SK-N-SH (cell line): ENCODE measurements at regions not wholly inside any gene's neighbourhood (a gene's known extent, or its start where the extent isn't known, plus 50 kb on each side); places are given as distances from the start of the nearest gene placed in this dataset.

Experiments used
- EP300 ChIP-seq, 2 experiments: IDR thresholded peaks; 2 replicates each; pipeline versions ENCODE4 v1.4.0 to v1.6.1; 2012; ENCODE audit warnings: borderline replicate concordance in 1 of 2, low read depth in 1 of 2, low read length in 1 of 2
- EZH2phosphoT487 ChIP-seq: fragments of 200-600 bp; sonication (generic); IDR thresholded peaks from 2 replicates; pipeline ENCODE4 v1.6.1; 2017; ENCODE audit warnings: low read depth, mixed run types, mild to moderate bottlenecking, antibody characterized with exemption, moderate library complexity, borderline replicate concordance
- JUND ChIP-seq: IDR thresholded peaks from 2 replicates; pipeline ENCODE4 v1.4.0; 2012
- MXI1 ChIP-seq: IDR thresholded peaks from 2 replicates; pipeline ENCODE4 v1.6.1; 2012; ENCODE audit warnings: mild to moderate bottlenecking, low read depth, low read length, improper control_type of control experiment
- POLR2AphosphoS5 ChIP-seq: IDR thresholded peaks from 2 replicates; pipeline ENCODE4 v1.6.1; 2012; ENCODE audit warnings: low read depth, low read length
- RXRA ChIP-seq: IDR thresholded peaks from 2 replicates; pipeline ENCODE4 v1.4.0; 2012; ENCODE audit warnings: low read depth, mild to moderate bottlenecking, borderline replicate concordance
- SMC3 ChIP-seq: IDR thresholded peaks from 2 replicates; pipeline ENCODE4 v1.6.1; 2012; ENCODE audit warnings: low read depth, low read length, improper control_type of control experiment
- TAF1 ChIP-seq: IDR thresholded peaks from 2 replicates; pipeline ENCODE4 v1.6.1; 2012; ENCODE audit warnings: low read depth, mild to moderate bottlenecking, low read length, moderate library complexity, borderline replicate concordance
- YY1 ChIP-seq: IDR thresholded peaks from 2 replicates; pipeline ENCODE4 v1.4.0; 2012; ENCODE audit warnings: low read depth, mild to moderate bottlenecking
- TF ChIP-seq, protein P1 (sequence below): fragments of 200-600 bp; sonication (generic); IDR thresholded peaks from 2 replicates; pipeline ENCODE4 v1.6.1; 2017; ENCODE audit warnings: antibody characterized with exemption, mild to moderate bottlenecking, moderate library complexity
- TF ChIP-seq, protein P2 (sequence below): fragments of 150-350 bp; IDR thresholded peaks from 2 replicates; pipeline ENCODE4 v1.6.1; 2016; ENCODE audit warnings: mild to moderate bottlenecking, low read depth, low read length
- TF ChIP-seq, protein P3 (sequence below): IDR thresholded peaks from 2 replicates; pipeline ENCODE4 v1.6.1; 2012; ENCODE audit warnings: mild to moderate bottlenecking, low read depth, low read length, moderate library complexity
- TF ChIP-seq, protein P4 (sequence below): IDR thresholded peaks from 2 replicates; pipeline ENCODE4; 2012

DNA sequence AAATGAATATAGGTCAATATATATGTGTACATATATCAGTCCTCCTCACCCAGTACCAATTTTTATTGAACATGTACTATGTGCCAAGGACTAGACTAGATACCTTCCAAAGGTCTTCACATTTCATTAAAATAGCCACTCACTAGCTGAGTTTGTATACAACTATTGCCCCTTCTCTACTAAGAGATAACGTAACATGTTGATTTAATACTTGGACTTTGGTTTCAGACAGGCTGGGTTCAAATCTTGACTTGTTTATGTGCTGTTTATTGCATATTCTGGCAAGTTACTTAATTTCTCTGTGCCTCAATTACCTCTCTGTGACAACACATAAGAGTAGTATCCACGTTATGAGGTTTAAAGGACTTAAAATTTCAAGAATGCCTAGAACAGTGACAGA, 184.5 kb downstream of the MTX2 start:
- TF ChIP-seq YY1 (no peak), MXI1 (no peak), RXRA (no peak), SMC3 (no peak), POLR2AphosphoS5 (no peak), JUND (no peak), TAF1 (no peak), EP300 (IDR thresholded peaks at IDR 0.05; ENCODE audit: borderline replicate concordance in 1 of 2, low read depth in 1 of 2, low read length in 1 of 2) (no peak), EZH2phosphoT487 (no peak)
- TF ChIP-seq, protein P1, sequence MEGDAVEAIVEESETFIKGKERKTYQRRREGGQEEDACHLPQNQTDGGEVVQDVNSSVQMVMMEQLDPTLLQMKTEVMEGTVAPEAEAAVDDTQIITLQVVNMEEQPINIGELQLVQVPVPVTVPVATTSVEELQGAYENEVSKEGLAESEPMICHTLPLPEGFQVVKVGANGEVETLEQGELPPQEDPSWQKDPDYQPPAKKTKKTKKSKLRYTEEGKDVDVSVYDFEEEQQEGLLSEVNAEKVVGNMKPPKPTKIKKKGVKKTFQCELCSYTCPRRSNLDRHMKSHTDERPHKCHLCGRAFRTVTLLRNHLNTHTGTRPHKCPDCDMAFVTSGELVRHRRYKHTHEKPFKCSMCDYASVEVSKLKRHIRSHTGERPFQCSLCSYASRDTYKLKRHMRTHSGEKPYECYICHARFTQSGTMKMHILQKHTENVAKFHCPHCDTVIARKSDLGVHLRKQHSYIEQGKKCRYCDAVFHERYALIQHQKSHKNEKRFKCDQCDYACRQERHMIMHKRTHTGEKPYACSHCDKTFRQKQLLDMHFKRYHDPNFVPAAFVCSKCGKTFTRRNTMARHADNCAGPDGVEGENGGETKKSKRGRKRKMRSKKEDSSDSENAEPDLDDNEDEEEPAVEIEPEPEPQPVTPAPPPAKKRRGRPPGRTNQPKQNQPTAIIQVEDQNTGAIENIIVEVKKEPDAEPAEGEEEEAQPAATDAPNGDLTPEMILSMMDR, result no peak
- TF ChIP-seq, protein P2, sequence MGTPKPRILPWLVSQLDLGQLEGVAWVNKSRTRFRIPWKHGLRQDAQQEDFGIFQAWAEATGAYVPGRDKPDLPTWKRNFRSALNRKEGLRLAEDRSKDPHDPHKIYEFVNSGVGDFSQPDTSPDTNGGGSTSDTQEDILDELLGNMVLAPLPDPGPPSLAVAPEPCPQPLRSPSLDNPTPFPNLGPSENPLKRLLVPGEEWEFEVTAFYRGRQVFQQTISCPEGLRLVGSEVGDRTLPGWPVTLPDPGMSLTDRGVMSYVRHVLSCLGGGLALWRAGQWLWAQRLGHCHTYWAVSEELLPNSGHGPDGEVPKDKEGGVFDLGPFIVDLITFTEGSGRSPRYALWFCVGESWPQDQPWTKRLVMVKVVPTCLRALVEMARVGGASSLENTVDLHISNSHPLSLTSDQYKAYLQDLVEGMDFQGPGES, result no peak
- TF ChIP-seq, protein P3, sequence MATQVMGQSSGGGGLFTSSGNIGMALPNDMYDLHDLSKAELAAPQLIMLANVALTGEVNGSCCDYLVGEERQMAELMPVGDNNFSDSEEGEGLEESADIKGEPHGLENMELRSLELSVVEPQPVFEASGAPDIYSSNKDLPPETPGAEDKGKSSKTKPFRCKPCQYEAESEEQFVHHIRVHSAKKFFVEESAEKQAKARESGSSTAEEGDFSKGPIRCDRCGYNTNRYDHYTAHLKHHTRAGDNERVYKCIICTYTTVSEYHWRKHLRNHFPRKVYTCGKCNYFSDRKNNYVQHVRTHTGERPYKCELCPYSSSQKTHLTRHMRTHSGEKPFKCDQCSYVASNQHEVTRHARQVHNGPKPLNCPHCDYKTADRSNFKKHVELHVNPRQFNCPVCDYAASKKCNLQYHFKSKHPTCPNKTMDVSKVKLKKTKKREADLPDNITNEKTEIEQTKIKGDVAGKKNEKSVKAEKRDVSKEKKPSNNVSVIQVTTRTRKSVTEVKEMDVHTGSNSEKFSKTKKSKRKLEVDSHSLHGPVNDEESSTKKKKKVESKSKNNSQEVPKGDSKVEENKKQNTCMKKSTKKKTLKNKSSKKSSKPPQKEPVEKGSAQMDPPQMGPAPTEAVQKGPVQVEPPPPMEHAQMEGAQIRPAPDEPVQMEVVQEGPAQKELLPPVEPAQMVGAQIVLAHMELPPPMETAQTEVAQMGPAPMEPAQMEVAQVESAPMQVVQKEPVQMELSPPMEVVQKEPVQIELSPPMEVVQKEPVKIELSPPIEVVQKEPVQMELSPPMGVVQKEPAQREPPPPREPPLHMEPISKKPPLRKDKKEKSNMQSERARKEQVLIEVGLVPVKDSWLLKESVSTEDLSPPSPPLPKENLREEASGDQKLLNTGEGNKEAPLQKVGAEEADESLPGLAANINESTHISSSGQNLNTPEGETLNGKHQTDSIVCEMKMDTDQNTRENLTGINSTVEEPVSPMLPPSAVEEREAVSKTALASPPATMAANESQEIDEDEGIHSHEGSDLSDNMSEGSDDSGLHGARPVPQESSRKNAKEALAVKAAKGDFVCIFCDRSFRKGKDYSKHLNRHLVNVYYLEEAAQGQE, result no peak
- TF ChIP-seq, protein P4, sequence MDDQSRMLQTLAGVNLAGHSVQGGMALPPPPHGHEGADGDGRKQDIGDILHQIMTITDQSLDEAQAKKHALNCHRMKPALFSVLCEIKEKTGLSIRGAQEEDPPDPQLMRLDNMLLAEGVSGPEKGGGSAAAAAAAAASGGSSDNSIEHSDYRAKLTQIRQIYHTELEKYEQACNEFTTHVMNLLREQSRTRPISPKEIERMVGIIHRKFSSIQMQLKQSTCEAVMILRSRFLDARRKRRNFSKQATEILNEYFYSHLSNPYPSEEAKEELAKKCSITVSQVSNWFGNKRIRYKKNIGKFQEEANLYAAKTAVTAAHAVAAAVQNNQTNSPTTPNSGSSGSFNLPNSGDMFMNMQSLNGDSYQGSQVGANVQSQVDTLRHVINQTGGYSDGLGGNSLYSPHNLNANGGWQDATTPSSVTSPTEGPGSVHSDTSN, result no peak
